ENCODE measurements at regions not wholly inside any gene's neighbourhood (a gene's known extent, or its start where the extent isn't known, plus 50 kb on each side); places are given as distances from the start of the nearest gene placed in this dataset.

DNA sequence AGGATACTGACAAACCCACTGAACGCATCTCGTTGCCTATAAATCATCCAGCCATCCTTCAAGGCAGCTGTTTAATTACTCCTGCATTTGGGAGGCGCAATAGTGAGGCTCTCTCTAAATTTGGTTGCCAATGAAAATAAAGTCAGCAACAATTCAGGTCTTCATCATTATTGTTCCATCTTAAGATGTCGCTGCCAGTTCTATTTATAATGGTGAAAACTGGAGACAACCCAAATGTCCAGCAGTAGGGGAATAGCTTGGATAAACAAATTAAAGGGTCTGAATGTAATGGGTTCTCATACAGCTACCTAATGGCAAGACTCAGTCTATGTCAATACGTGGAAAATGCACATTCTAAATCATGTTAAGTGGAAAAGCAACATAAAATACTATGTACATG, 120.1 kb upstream of the PLXNA4 start:
- TF ChIP-seq CTCF (conservative IDR thresholded peaks at IDR 0.05; ENCODE audit: low read length) (no peak), EZH2phosphoT487 (IDR thresholded peaks at IDR 0.05; ENCODE audit: borderline replicate concordance, low read depth, low read length) (no peak)

Data from OCI-LY7 (cell line).